Neural cell (in vitro differentiated cells): ENCODE measurements at regions not wholly inside any gene's neighbourhood (a gene's known extent, or its start where the extent isn't known, plus 50 kb on each side); places are given as distances from the start of the nearest gene placed in this dataset.
A peak's percentile ranks its signal among the peaks of the same experiment; 100 is the strongest.

Experiments
- H2AFZ ChIP-seq: fragments of 200-600, 300-800 bp; sonication (generic), shearing (Covaris generic); 2 replicates; pipeline ENCODE4 v1.6.0; 2014; ENCODE audit warnings: low read depth, mild to moderate bottlenecking, antibody characterized with exemption, low read length, moderate library complexity
- H3F3A ChIP-seq: fragments of 200-600 bp; shearing (Covaris generic); 2 replicates; pipeline ENCODE4 v1.6.1; 2016; ENCODE audit warnings: mild to moderate bottlenecking, moderate library complexity, mixed read lengths, antibody characterized with exemption, low read length; ENCODE audit not compliant: insufficient read depth, poor library complexity, severe bottlenecking
- H3K27ac ChIP-seq: fragments of 200-600, 300-800 bp; sonication (generic), shearing (Covaris generic); 2 replicates; pipeline ENCODE4 v1.5.1; 2014; ENCODE audit warnings: mild to moderate bottlenecking, low read length, moderate library complexity
- H3K27me3 ChIP-seq: fragments of 300-800, 200-600 bp; sonication (generic), shearing (Covaris generic); 2 replicates; pipeline ENCODE4 v1.6.0; 2014; ENCODE audit warnings: mild to moderate bottlenecking, low read depth, low read length, moderate library complexity; ENCODE audit not compliant: insufficient read depth
- H3K36me3 ChIP-seq: fragments of 300-800, 200-600 bp; sonication (generic), shearing (Covaris generic); 2 replicates; pipeline ENCODE4 v1.5.1; 2014; ENCODE audit warnings: mild to moderate bottlenecking, antibody characterized with exemption, low read length, moderate library complexity; ENCODE audit not compliant: insufficient read depth
- H3K4me2 ChIP-seq: fragments of 300-800, 200-600 bp; sonication (generic), shearing (Covaris generic); 2 replicates; pipeline ENCODE4 v1.6.0; 2014; ENCODE audit warnings: mild to moderate bottlenecking, low read length
- H3K4me3 ChIP-seq: fragments of 300-800, 200-600 bp; sonication (generic), shearing (Covaris generic); 2 replicates; pipeline ENCODE4 v1.5.1; 2014; ENCODE audit warnings: mild to moderate bottlenecking, low read length, moderate library complexity
- H3K79me2 ChIP-seq: fragments of 200-600 bp; shearing (Covaris generic); replicated peaks from 2 replicates; pipeline ENCODE4 v1.6.0; 2014; ENCODE audit warnings: mild to moderate bottlenecking, low read length, moderate library complexity; ENCODE audit not compliant: insufficient read depth
- H3K9ac ChIP-seq: fragments of 300-800, 200-600 bp; sonication (generic), shearing (Covaris generic); 2 replicates; pipeline ENCODE4 v1.6.1; 2016; ENCODE audit warnings: mild to moderate bottlenecking, low read length, mixed read lengths
- H3K9me2 ChIP-seq: fragments of 200-600 bp; shearing (Covaris generic); 2 replicates; pipeline ENCODE4 v1.6.1; 2016; ENCODE audit warnings: mild to moderate bottlenecking, low read length, mixed read lengths; ENCODE audit not compliant: insufficient read depth
- H3K9me3 ChIP-seq: fragments of 200-600, 300-800 bp; sonication (generic), shearing (Covaris generic); 2 replicates; pipeline ENCODE4 v1.6.1; 2016; ENCODE audit warnings: mild to moderate bottlenecking, mixed run types, low read length, moderate library complexity, mixed read lengths
- H4K20me1 ChIP-seq: fragments of 200-600 bp; shearing (Covaris generic); 2 replicates; pipeline ENCODE4 v1.6.1; 2016; ENCODE audit warnings: mild to moderate bottlenecking, mixed run types; ENCODE audit not compliant: insufficient read depth
- CTCF ChIP-seq: fragments of 450-650 bp; IDR thresholded peaks from 2 replicates; pipeline ENCODE4 v1.5.1; 2014; ENCODE audit warnings: antibody characterized with exemption, mild to moderate bottlenecking, moderate library complexity; ENCODE audit not compliant: poor library complexity, severe bottlenecking
- EP300 ChIP-seq: fragments of 450-650 bp; conservative IDR thresholded peaks from 2 replicates; pipeline ENCODE4 v1.6.1; 2014; ENCODE audit warnings: antibody characterized with exemption, mild to moderate bottlenecking, moderate library complexity; ENCODE audit not compliant: poor library complexity, severe bottlenecking
- EZH2 ChIP-seq: fragments of 200-600, 300-800 bp; shearing (Covaris generic), sonication (generic); IDR thresholded peaks from 2 replicates; pipeline ENCODE4 v1.6.1; 2014; ENCODE audit warnings: antibody characterized with exemption, low read length, borderline replicate concordance, mild to moderate bottlenecking; ENCODE audit not compliant: insufficient read depth, poor library complexity, severe bottlenecking
- MXI1 ChIP-seq: fragments of 450-650 bp; conservative IDR thresholded peaks from 2 replicates; pipeline ENCODE4 v1.6.1; 2014; ENCODE audit warnings: antibody characterized with exemption, mild to moderate bottlenecking; ENCODE audit not compliant: poor library complexity, severe bottlenecking
- POLR2AphosphoS5 ChIP-seq: IDR thresholded peaks from 2 replicates; pipeline ENCODE4 v1.6.1; 2012
- RAD21 ChIP-seq: fragments of 450-650 bp; conservative IDR thresholded peaks from 2 replicates; pipeline ENCODE4 v1.6.1; 2014; ENCODE audit warnings: antibody characterized with exemption, mild to moderate bottlenecking, moderate library complexity
- REST ChIP-seq: IDR thresholded peaks from 2 replicates; pipeline ENCODE4 v1.6.1; 2012; ENCODE audit warnings: borderline replicate concordance
- SMC3 ChIP-seq: fragments of 450-650 bp; conservative IDR thresholded peaks from 2 replicates; pipeline ENCODE4 v1.6.1; 2014; ENCODE audit warnings: antibody characterized with exemption, mild to moderate bottlenecking, moderate library complexity; ENCODE audit not compliant: poor library complexity
- TAF1 ChIP-seq: IDR thresholded peaks from 2 replicates; pipeline ENCODE4 v1.6.1; 2012; ENCODE audit warnings: low read depth

GRCh38 chr1:181341026-181341632 is 142.2 kb upstream of the CACNA1E start:
- no peaks in the 10 kb centered on the region for H3K79me2 ChIP-seq
- H3F3A ChIP-seq = peaks cover 11% of the 10 kb centered on the region
- no peak overlapping the region for H3K4me2 ChIP-seq
- no peak overlapping the region for H3K27ac ChIP-seq
- no peaks in the 10 kb centered on the region for H3K9me3 ChIP-seq
- H3K27me3 ChIP-seq = no peaks in the 10 kb centered on the region
- no peaks in the 10 kb centered on the region for H3K36me3 ChIP-seq
- H3K9me2 ChIP-seq = no peaks in the 10 kb centered on the region
- no peak overlapping the region for H3K9ac ChIP-seq
- H3K4me3 ChIP-seq = no peak overlapping the region
- TF ChIP-seq MXI1 (no peak), TAF1 (no peak), EP300 (no peak), RAD21 (no peak), EZH2 (no peak), CTCF (no peak), SMC3 (no peak), POLR2AphosphoS5 (no peak), REST (no peak)
- H2AFZ ChIP-seq = no peak overlapping the region
- no peaks in the 10 kb centered on the region for H4K20me1 ChIP-seq

- peak overlapping the region; percentile 73 for H3K9ac ChIP-seq
- no peaks in the 10 kb centered on the region for H4K20me1 ChIP-seq
- no peak overlapping the region for H3K4me2 ChIP-seq
- no peaks in the 10 kb centered on the region for H3K36me3 ChIP-seq
- H3K4me3 ChIP-seq = peak overlapping the region; percentile 53
- H2AFZ ChIP-seq = no peak overlapping the region
- no peak for TF ChIP-seq EP300
- no peak for TF ChIP-seq POLR2AphosphoS5
- TF ChIP-seq EZH2 = no peak
- TF ChIP-seq MXI1 = no peak
- no peak for TF ChIP-seq REST
- TF ChIP-seq TAF1 = no peak
- no peak for TF ChIP-seq RAD21
- no peak for TF ChIP-seq CTCF
- TF ChIP-seq SMC3 = no peak
- H3K27ac ChIP-seq = peak overlapping the region; percentile 98
- H3K9me2 ChIP-seq = no peaks in the 10 kb centered on the region
- peaks cover 13% of the 10 kb centered on the region for H3F3A ChIP-seq
- H3K27me3 ChIP-seq = no peaks in the 10 kb centered on the region
- no peaks in the 10 kb centered on the region for H3K9me3 ChIP-seq
- no peaks in the 10 kb centered on the region for H3K79me2 ChIP-seq
Measured at GRCh38 chr1:181344091-181344490, 139.2 kb upstream of the CACNA1E start.
